Activated CD4-positive, alpha-beta T cell treated with anti-CD3 and anti-CD28 coated beads, Interleukin-2, amount 10 ng/mL, durations not matched to agents 7 days and 5 days (primary cell): ENCODE measurements at regions not wholly inside any gene's neighbourhood (a gene's known extent, or its start where the extent isn't known, plus 50 kb on each side); places are given as distances from the start of the nearest gene placed in this dataset.

Experiments
- CTCF ChIA-PET: fragments of 350-600 bp; sonication (Branson Sonifier 250); formaldehyde crosslinking; loops from one replicate; lab custom pipeline; 2021; ENCODE audit warnings: antibody characterized with exemption; lab: Charles Lee
- POLR2A ChIA-PET: fragments of 350-600 bp; sonication (Branson Sonifier 250); formaldehyde crosslinking; loops from one replicate; lab custom pipeline; 2021; ENCODE audit warnings: antibody characterized with exemption; lab: Charles Lee
- DNase-seq: peaks from one replicate; pipeline ENCODE4 v3.0.0-alpha.2; 2020
- H3K27ac Mint-ChIP-seq: one replicate; pipeline ENCODE4 v1.8.0; 2021; ENCODE audit warnings: mild to moderate bottlenecking, moderate library complexity, mixed read lengths
- H3K27me3 Mint-ChIP-seq: one replicate; pipeline ENCODE4 v1.8.0; 2021; ENCODE audit warnings: mixed read lengths
- H3K36me3 Mint-ChIP-seq: one replicate; pipeline ENCODE4 v1.8.0; 2021; ENCODE audit warnings: low read depth, mixed read lengths
- H3K4me1 Mint-ChIP-seq: one replicate; pipeline ENCODE4 v1.8.0; 2021; ENCODE audit warnings: mixed read lengths
- H3K4me3 Mint-ChIP-seq: one replicate; pipeline ENCODE4 v1.8.0; 2021; ENCODE audit warnings: mild to moderate bottlenecking, moderate library complexity, mixed read lengths
- H3K9me3 Mint-ChIP-seq: one replicate; pipeline ENCODE4 v1.8.0; 2021; ENCODE audit warnings: mixed read lengths

- ChIA-PET POLR2A (no interaction called here), CTCF (interaction anchor here (0.6 kb wide), 1 partner anchor 34 kb away, joined by 3 read pairs; no protein-coding TSS in a partner anchor)
- no peak for DNase-seq
- peaks cover 2% of the 10 kb centered on the region for H3K9me3 Mint-ChIP-seq
- H3K27me3 Mint-ChIP-seq, result peaks cover 13% of the 10 kb centered on the region
- no peak overlapping the region for H3K27ac Mint-ChIP-seq
- no peaks in the 10 kb centered on the region for H3K4me1 Mint-ChIP-seq
- H3K4me3 Mint-ChIP-seq, result no peak overlapping the region
- H3K36me3 Mint-ChIP-seq, result no peaks in the 10 kb centered on the region
Observed at GRCh38 chr11:64466115-64466718, 89.5 kb upstream of the SLC22A11 start.

GRCh38 chr11:64469288-64469687 lies 86.5 kb upstream of the SLC22A11 start:
- no peak overlapping the region for H3K4me3 Mint-ChIP-seq
- H3K27me3 Mint-ChIP-seq, result peaks cover 16% of the 10 kb centered on the region
- DNase-seq, result no peak
- no peak overlapping the region for H3K27ac Mint-ChIP-seq
- POLR2A ChIA-PET, result no interaction called here
- CTCF ChIA-PET, result no interaction called here
- H3K9me3 Mint-ChIP-seq, result peaks cover 2% of the 10 kb centered on the region
- H3K36me3 Mint-ChIP-seq, result no peaks in the 10 kb centered on the region
- H3K4me1 Mint-ChIP-seq, result no peaks in the 10 kb centered on the region

GRCh38 chr11:64472593-64473455 lies 82.9 kb upstream of the SLC22A11 start:
- Mint-ChIP-seq H3K27me3 (peaks cover 16% of the 10 kb centered on the region), H3K4me1 (no peaks in the 10 kb centered on the region), H3K27ac (no peak overlapping the region), H3K9me3 (peaks cover 2% of the 10 kb centered on the region), H3K4me3 (no peak overlapping the region), H3K36me3 (no peaks in the 10 kb centered on the region)
- no peak for DNase-seq
- CTCF ChIA-PET, result no interaction called here
- POLR2A ChIA-PET, result no interaction called here

- peaks cover 2% of the 10 kb centered on the region for H3K9me3 Mint-ChIP-seq
- ChIA-PET CTCF (interaction anchor here (0.7 kb wide), 1 partner anchor 244 kb away, joined by 3 read pairs; no protein-coding TSS in a partner anchor), POLR2A (no interaction called here)
- DNase-seq, result no peak
- H3K4me3 Mint-ChIP-seq, result no peak overlapping the region
- no peaks in the 10 kb centered on the region for H3K36me3 Mint-ChIP-seq
- H3K27ac Mint-ChIP-seq, result no peak overlapping the region
- H3K4me1 Mint-ChIP-seq, result no peaks in the 10 kb centered on the region
- H3K27me3 Mint-ChIP-seq, result peaks cover 11% of the 10 kb centered on the region
Observed at GRCh38 chr11:64474680-64475079, 81.1 kb upstream of the SLC22A11 start.

- H3K4me3 Mint-ChIP-seq, result no peak overlapping the region
Observed at GRCh38 chr11:64475145-64475544, 80.6 kb upstream of the SLC22A11 start.

GRCh38 chr11:64476881-64477280 lies 78.9 kb upstream of the SLC22A11 start:
- no peak overlapping the region for H3K27ac Mint-ChIP-seq
- ChIA-PET POLR2A (no interaction called here), CTCF (interaction anchor here (0.6 kb wide), 1 partner anchor 54 kb away, joined by 3 read pairs; no protein-coding TSS in a partner anchor)
- no peaks in the 10 kb centered on the region for H3K4me1 Mint-ChIP-seq
- peaks cover 3% of the 10 kb centered on the region for H3K27me3 Mint-ChIP-seq
- H3K9me3 Mint-ChIP-seq, result no peaks in the 10 kb centered on the region
- H3K4me3 Mint-ChIP-seq, result no peak overlapping the region
- no peak for DNase-seq
- H3K36me3 Mint-ChIP-seq, result no peaks in the 10 kb centered on the region

More at GRCh38 chr11:64475145-64475544, 80.6 kb upstream of the SLC22A11 start:
- peaks cover 2% of the 10 kb centered on the region for H3K9me3 Mint-ChIP-seq
- ChIA-PET CTCF (no interaction called here), POLR2A (no interaction called here)
- peaks cover 11% of the 10 kb centered on the region for H3K27me3 Mint-ChIP-seq
- H3K27ac Mint-ChIP-seq, result no peak overlapping the region
- H3K36me3 Mint-ChIP-seq, result no peaks in the 10 kb centered on the region
- no peak for DNase-seq
- no peaks in the 10 kb centered on the region for H3K4me1 Mint-ChIP-seq

GRCh38 chr11:64477675-64478074 lies 78.1 kb upstream of the SLC22A11 start:
- H3K4me3 Mint-ChIP-seq, result no peak overlapping the region
- no peaks in the 10 kb centered on the region for H3K9me3 Mint-ChIP-seq
- ChIA-PET POLR2A (no interaction called here), CTCF (no interaction called here)
- no peaks in the 10 kb centered on the region for H3K4me1 Mint-ChIP-seq
- no peak overlapping the region for H3K27ac Mint-ChIP-seq
- peaks cover 2% of the 10 kb centered on the region for H3K27me3 Mint-ChIP-seq
- DNase-seq, result no peak
- H3K36me3 Mint-ChIP-seq, result no peaks in the 10 kb centered on the region

GRCh38 chr11:64482588-64482987 lies 73.2 kb upstream of the SLC22A11 start:
- DNase-seq, result no peak
- ChIA-PET CTCF (interaction anchor here (0.7 kb wide), 1 partner anchor 819 kb away, joined by 3 read pairs; no protein-coding TSS in a partner anchor), POLR2A (no interaction called here)
- H3K4me3 Mint-ChIP-seq, result no peak overlapping the region
- H3K27ac Mint-ChIP-seq, result no peak overlapping the region
- no peaks in the 10 kb centered on the region for H3K36me3 Mint-ChIP-seq
- H3K9me3 Mint-ChIP-seq, result no peaks in the 10 kb centered on the region
- H3K27me3 Mint-ChIP-seq, result peaks cover 12% of the 10 kb centered on the region
- no peaks in the 10 kb centered on the region for H3K4me1 Mint-ChIP-seq

GRCh38 chr11:64484191-64485022 lies 71.3 kb upstream of the SLC22A11 start:
- no peaks in the 10 kb centered on the region for H3K4me1 Mint-ChIP-seq
- H3K36me3 Mint-ChIP-seq, result no peaks in the 10 kb centered on the region
- no peaks in the 10 kb centered on the region for H3K9me3 Mint-ChIP-seq
- H3K27me3 Mint-ChIP-seq, result peaks cover 15% of the 10 kb centered on the region
- ChIA-PET POLR2A (no interaction called here), CTCF (no interaction called here)
- H3K27ac Mint-ChIP-seq, result no peak overlapping the region
- DNase-seq, result no peak
- no peak overlapping the region for H3K4me3 Mint-ChIP-seq

- Mint-ChIP-seq H3K4me1 (no peaks in the 10 kb centered on the region), H3K27ac (no peak overlapping the region), H3K36me3 (no peaks in the 10 kb centered on the region), H3K9me3 (no peaks in the 10 kb centered on the region), H3K27me3 (peaks cover 16% of the 10 kb centered on the region), H3K4me3 (no peak overlapping the region)
- ChIA-PET POLR2A (no interaction called here), CTCF (no interaction called here)
- DNase-seq, result no peak
Observed at GRCh38 chr11:64485074-64485473, 70.7 kb upstream of the SLC22A11 start.

GRCh38 chr11:64489831-64490441 lies 65.8 kb upstream of the SLC22A11 start:
- Mint-ChIP-seq H3K27ac (no peak overlapping the region), H3K9me3 (no peaks in the 10 kb centered on the region), H3K36me3 (no peaks in the 10 kb centered on the region), H3K27me3 (peaks cover 22% of the 10 kb centered on the region), H3K4me1 (peaks cover 4% of the 10 kb centered on the region), H3K4me3 (no peak overlapping the region)
- POLR2A ChIA-PET, result no interaction called here
- CTCF ChIA-PET, result interaction anchor here (1.1 kb wide), 1 partner anchor 41 kb away, joined by 6 read pairs; no protein-coding TSS in a partner anchor
- peak; percentile 50 for DNase-seq

- no peak for DNase-seq
Observed at GRCh38 chr11:64490562-64491216, 65.1 kb upstream of the SLC22A11 start.

More at GRCh38 chr11:64490562-64491216, 65.1 kb upstream of the SLC22A11 start:
- H3K9me3 Mint-ChIP-seq, result no peaks in the 10 kb centered on the region
- H3K4me3 Mint-ChIP-seq, result no peak overlapping the region
- H3K27ac Mint-ChIP-seq, result peak overlapping the region; percentile 46
- POLR2A ChIA-PET, result no interaction called here
- CTCF ChIA-PET, result no interaction called here
- peaks cover 4% of the 10 kb centered on the region for H3K4me1 Mint-ChIP-seq
- H3K27me3 Mint-ChIP-seq, result peaks cover 22% of the 10 kb centered on the region
- H3K36me3 Mint-ChIP-seq, result no peaks in the 10 kb centered on the region
